Endothelial cell of umbilical vein (primary cell): ENCODE measurements at regions not wholly inside any gene's neighbourhood (a gene's known extent, or its start where the extent isn't known, plus 50 kb on each side); places are given as distances from the start of the nearest gene placed in this dataset.
"Not testable (repeated sequence)": the region's sequence is repeated elsewhere in the genome, so short reads cannot be mapped to it uniquely, and the experiment has no call there.

Source experiments
- EZH2 ChIP-seq: IDR thresholded peaks from 2 replicates; pipeline ENCODE4 v1.6.1; 2012; ENCODE audit warnings: borderline replicate concordance, low read depth, mild to moderate bottlenecking, moderate library complexity, low read length, inconsistent platforms; ENCODE audit not compliant: severe bottlenecking
- TF ChIP-seq, protein P1 (sequence below): IDR thresholded peaks from 2 replicates; pipeline ENCODE4 v1.6.1; 2011; ENCODE audit not compliant: insufficient read depth, insufficient read length

- not testable (repeated sequence) for TF ChIP-seq EZH2
- TF ChIP-seq, protein P1, sequence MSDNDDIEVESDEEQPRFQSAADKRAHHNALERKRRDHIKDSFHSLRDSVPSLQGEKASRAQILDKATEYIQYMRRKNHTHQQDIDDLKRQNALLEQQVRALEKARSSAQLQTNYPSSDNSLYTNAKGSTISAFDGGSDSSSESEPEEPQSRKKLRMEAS = not testable (repeated sequence)
Measured at GRCh38 chr14:89547047-89547446, 130.0 kb upstream of the FOXN3 start.
